ENCODE measurements at regions not wholly inside any gene's neighbourhood (a gene's known extent, or its start where the extent isn't known, plus 50 kb on each side); places are given as distances from the start of the nearest gene placed in this dataset.

GRCh38 chr1:96472471-96472870, 249.1 kb upstream of the PTBP2 start:
- no peak for ATAC-seq

DNA sequence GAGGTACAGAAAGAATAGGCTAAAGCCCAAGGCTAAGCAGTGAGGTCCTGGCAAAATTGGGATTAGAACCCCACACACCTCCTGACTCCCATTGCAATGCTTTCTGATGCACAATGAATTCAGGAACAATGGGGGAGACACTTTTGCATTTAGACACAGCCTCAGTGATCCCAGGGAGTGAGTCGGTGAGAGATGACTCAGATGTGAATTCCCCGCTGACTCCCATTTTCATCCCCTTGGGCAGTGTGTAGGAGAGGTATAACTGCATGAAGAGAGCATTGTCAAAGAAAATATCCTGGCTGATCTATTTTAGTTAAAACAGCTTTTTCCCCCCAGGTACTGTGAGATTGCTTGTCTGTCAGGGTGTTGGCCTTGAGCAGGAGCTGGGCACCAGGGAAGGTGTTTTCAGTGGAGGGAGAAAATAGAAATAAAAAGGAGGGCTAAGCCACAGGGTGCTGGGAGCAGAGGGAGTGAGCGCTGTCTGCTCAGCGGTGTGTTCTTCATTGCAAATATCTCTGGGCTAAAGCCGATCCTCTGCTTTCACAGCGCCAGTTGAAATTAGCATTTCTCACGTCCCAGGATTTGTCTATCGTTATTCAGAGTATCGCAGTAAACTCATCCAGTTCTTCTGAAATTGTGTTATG, 247.7 kb upstream of the PTBP2 start:
- ATAC-seq = no peak

GRCh38 chr1:96474985-96475743, 246.4 kb upstream of the PTBP2 start:
- no peak for ATAC-seq

GRCh38 chr1:96475903-96476302, 245.7 kb upstream of the PTBP2 start:
- ATAC-seq = no peak

- ATAC-seq = no peak
Measured at GRCh38 chr1:96478228-96478627, 243.4 kb upstream of the PTBP2 start.

DNA sequence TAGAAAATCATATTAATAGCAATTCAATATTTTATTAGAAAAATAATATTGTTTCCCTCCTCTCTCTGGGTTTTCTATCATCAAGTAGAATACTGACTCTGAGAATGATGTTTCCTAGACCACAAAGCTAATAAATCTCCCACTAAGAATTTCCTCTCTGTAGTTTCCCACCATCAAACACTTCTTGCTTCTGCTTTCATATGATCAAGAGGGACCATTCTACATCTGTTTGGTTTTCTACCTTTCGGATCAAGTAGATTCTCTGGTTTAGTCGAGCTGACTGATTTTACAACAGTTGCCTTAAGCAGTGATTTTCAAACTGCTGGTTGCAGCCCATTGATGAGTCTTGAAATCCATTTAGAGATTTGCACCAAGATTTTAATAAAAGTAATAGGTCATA, 240.2 kb upstream of the PTBP2 start:
- ATAC-seq = no peak

DNA sequence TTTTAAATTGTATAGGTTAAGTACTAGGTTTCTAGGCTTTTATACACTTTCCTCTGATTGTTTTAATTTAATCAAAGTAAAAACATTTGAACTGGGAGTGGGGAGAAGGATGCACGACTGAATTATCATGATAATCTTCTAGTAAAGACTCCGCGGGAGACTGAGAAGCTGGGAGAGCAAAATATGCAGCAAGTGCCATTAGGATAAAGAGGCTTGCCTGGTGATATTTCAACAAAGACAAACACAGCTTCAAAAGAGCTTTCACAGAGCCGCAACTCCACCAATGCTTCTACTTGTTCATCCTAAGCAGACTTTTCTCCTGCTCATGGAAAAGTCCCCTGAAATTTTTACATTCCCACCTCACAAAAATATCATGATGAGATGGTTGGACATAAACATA, 239.0 kb upstream of the PTBP2 start:
- no peak for ATAC-seq

DNA sequence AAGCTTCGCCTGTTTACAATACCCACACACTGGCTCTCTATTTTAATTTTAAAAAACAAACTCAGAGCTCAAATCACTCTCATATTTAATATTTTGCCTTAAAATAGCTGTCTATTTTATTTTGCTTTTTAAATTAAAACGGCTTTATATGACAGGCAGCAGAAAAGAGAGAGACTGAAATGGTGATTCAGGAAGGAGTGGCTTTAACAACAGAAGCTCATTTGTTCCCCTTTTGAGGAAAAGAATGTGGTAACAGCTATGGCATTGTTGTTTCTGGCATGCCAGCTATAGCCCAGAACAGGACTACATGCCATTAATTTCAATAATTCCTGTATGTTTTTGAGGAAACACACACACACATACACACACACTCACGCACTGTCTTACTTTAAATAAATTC, 234.2 kb upstream of the PTBP2 start:
- no peak for ATAC-seq

GRCh38 chr1:96487971-96488370, 233.6 kb upstream of the PTBP2 start:
- no peak for ATAC-seq

- ATAC-seq = no peak
Measured at GRCh38 chr1:96488777-96489176, 232.8 kb upstream of the PTBP2 start.

GRCh38 chr1:96492236-96492635, 229.3 kb upstream of the PTBP2 start:
- no peak for ATAC-seq

GRCh38 chr1:96498744-96499340, 222.7 kb upstream of the PTBP2 start:
- ATAC-seq = no peak

GRCh38 chr1:96508233-96508632, 213.4 kb upstream of the PTBP2 start:
- no peak for ATAC-seq

GRCh38 chr1:96509339-96509738, 212.2 kb upstream of the PTBP2 start:
- ATAC-seq = no peak

- ATAC-seq = no peak
Measured at GRCh38 chr1:96509951-96510350, 211.6 kb upstream of the PTBP2 start.

- no peak for ATAC-seq
Measured at GRCh38 chr1:96510391-96510790, 211.2 kb upstream of the PTBP2 start.

DNA sequence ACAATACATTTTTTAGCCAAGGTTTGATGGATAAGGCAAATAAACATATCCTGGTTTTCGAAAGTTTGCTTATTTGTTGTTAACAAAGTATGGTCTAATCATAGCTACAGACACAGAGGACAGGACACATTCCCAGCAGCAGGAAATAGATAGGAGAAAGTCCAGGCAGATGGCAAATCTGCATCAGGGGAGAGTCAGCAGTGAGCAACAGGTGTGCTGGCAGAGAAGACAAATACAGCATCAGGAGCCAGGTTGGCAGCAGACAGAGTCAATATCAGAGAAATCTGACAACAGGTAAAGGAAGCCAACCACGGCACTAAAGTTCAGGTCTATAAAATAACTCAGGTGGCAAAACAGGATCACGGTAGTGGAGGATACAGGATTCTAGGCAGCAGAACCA, 210.7 kb upstream of the PTBP2 start:
- no peak for ATAC-seq

- no peak for ATAC-seq
Measured at GRCh38 chr1:96513136-96513535, 208.4 kb upstream of the PTBP2 start.

DNA sequence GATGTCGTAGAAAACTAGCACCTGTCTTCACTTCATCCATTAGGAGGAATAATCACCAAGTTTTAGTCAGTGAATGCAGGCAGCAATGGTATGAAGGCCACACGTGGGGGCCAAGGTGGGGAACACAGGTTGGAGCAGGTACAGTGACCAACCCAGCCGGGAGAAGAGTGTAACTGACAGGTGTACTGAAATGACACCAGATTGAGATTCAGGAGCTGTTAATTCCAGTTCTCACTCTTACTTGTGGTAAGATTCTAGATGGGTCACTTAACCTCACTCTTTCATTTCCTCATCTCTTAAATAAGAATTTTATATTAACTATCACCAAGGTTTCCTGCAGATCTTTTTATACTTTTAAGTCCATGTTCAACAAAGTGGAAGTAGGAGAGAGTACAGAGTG, 206.2 kb upstream of the PTBP2 start:
- ATAC-seq = no peak

DNA sequence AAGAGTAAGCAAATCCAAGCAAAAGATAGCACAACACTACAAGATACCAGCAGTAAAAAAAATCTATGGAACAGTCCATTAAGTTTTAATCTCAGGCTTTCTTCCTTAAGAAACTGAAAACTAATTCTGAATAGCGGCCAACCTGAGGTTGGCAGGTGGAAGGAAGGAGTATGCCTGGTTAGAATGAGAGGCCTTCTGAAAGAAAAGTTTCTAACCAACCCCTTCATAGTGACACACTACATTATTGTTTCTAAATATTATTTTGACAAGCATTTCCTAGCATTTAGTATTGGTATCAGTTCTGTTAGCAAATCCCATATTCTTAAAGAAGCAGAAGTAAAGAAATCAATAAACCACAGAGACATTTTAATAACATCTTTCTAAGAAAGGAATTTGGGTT, 205.7 kb upstream of the PTBP2 start:
- ATAC-seq = no peak

- ATAC-seq = no peak
Measured at GRCh38 chr1:96519851-96520578, 201.6 kb upstream of the PTBP2 start.

GRCh38 chr1:96520579-96520947, 201.0 kb upstream of the PTBP2 start:
- no peak for ATAC-seq

DNA sequence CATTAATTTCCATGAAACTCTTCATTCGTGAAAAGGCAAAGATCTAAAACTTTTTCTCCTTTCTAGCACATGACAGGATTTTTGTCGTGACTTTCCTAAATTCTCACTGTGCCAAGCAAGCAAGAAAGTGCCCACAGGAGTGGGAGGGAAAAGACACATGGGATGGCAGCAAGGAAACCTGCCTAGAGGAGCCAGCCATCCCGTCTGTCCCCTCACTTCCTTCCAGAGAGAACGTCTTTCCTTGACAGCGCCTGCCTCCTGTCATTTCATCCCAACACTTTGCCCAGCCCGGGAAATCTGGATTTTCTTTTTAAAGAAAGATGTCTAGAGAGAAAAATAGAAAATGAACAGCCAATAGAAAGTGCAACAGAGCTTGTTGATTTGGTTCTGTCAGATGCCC, 200.6 kb upstream of the PTBP2 start:
- no peak for ATAC-seq
